Tibial nerve (tissue), 4 donors: ENCODE measurements at regions not wholly inside any gene's neighbourhood (a gene's known extent, or its start where the extent isn't known, plus 50 kb on each side); places are given as distances from the start of the nearest gene placed in this dataset.
A peak's percentile ranks its signal among the peaks of the same experiment; 100 is the strongest.

Experiments
- DNase-seq, 2 donors: peaks; one replicate each; pipeline ENCODE4 v3.0.0-alpha.2; 2019; ENCODE audit warnings: low spot score in 2 of 2
- H3K27ac ChIP-seq, 4 donors: fragments of 200-600 bp; sonication (generic) in 3 of 4; one replicate each; pipeline ENCODE4 v1.5.1; 2017 to 2019; ENCODE audit warnings: mild to moderate bottlenecking in 1 of 4
- H3K27me3 ChIP-seq, 2 donors: fragments of 200-600 bp; sonication (generic) in 1 of 2; one replicate each; pipeline versions ENCODE4 v1.5.1 to v1.6.0; 2017 to 2019
- H3K36me3 ChIP-seq, 3 donors: fragments of 200-600 bp; sonication (generic); one replicate each; pipeline ENCODE4 v1.5.1; 2018 to 2019
- H3K4me1 ChIP-seq, 4 donors: fragments of 200-600 bp; sonication (generic) in 3 of 4; one replicate each; pipeline ENCODE4 v1.5.1; 2017 to 2019
- H3K4me3 ChIP-seq, 4 donors: fragments of 200-600 bp; sonication (generic) in 3 of 4; one replicate each; pipeline ENCODE4 v1.5.1; 2017 to 2019; ENCODE audit warnings: mild to moderate bottlenecking in 1 of 4, moderate library complexity in 1 of 4
- H3K9me3 ChIP-seq, 4 donors: fragments of 200-600 bp; sonication (generic) in 3 of 4; one replicate each; pipeline ENCODE4 v1.5.1; 2017 to 2019
- CTCF ChIP-seq, 5 experiments: fragments of 200-600 bp in 3 of 5; fragments of 450-650 bp in 2 of 5; sonication (generic) in 3 of 5; IDR thresholded peaks; one replicate each; pipeline ENCODE4 v1.5.1; 2016 to 2019; ENCODE audit warnings: antibody characterized with exemption in 5 of 5, mild to moderate bottlenecking in 3 of 5, moderate library complexity in 2 of 5
- EP300 ChIP-seq, 2 donors: sonication (generic); formaldehyde crosslinking; IDR thresholded peaks; one replicate each; pipeline ENCODE4 v1.6.1; 2017; ENCODE audit warnings: antibody characterized with exemption in 2 of 2, mild to moderate bottlenecking in 1 of 2
- POLR2A ChIP-seq, 2 donors: fragments of 450-650 bp; IDR thresholded peaks; one replicate each; pipeline ENCODE4 v1.6.1; 2017; ENCODE audit warnings: antibody characterized with exemption in 2 of 2, mild to moderate bottlenecking in 2 of 2, moderate library complexity in 2 of 2
- WGBS, 2 donors: methylation state at CpG; one replicate each; pipeline ENCODE4 v1.1.5; 2018; 5-methylcytosine and 5-hydroxymethylcytosine counted together

- H3K27ac ChIP-seq, result no peak overlapping the region
- no peak overlapping the region for H3K4me3 ChIP-seq
- 72 to 76% methylated on average over 2 of the region's 2 CpGs for WGBS, 2 donors
- no peak for DNase-seq
- no peaks in the 10 kb centered on the region for H3K9me3 ChIP-seq
- no peaks in the 10 kb centered on the region for H3K4me1 ChIP-seq
- no peak for TF ChIP-seq CTCF (IDR thresholded peaks at IDR 0.05)
- no peak for TF ChIP-seq EP300 (IDR thresholded peaks at IDR 0.05)
- no peak for TF ChIP-seq POLR2A (IDR thresholded peaks at IDR 0.05)
- H3K27me3 ChIP-seq, result no peaks in the 10 kb centered on the region
- no peaks in the 10 kb centered on the region for H3K36me3 ChIP-seq
Observed at GRCh38 chr15:79674124-79674465, 222.7 kb downstream of the MTHFS start.

GRCh38 chr15:79675982-79676381, 220.8 kb downstream of the MTHFS start:
- DNase-seq, result no peak
- H3K27ac ChIP-seq, result no peak overlapping the region
- no peaks in the 10 kb centered on the region for H3K9me3 ChIP-seq
- no peaks in the 10 kb centered on the region for H3K27me3 ChIP-seq
- TF ChIP-seq CTCF (IDR thresholded peaks at IDR 0.05), result peak in 1 of 5 experiments; percentile 9
- TF ChIP-seq EP300 (IDR thresholded peaks at IDR 0.05), result no peak
- no peak for TF ChIP-seq POLR2A (IDR thresholded peaks at IDR 0.05)
- no peaks in the 10 kb centered on the region for H3K36me3 ChIP-seq
- 40 to 42% methylated on average over 5 of the region's 5 CpGs for WGBS, 2 donors
- H3K4me1 ChIP-seq, result no peaks in the 10 kb centered on the region
- H3K4me3 ChIP-seq, result no peak overlapping the region

GRCh38 chr15:79676621-79677020, 220.2 kb downstream of the MTHFS start:
- no peaks in the 10 kb centered on the region for H3K36me3 ChIP-seq
- H3K4me3 ChIP-seq, result no peak overlapping the region
- TF ChIP-seq CTCF (IDR thresholded peaks at IDR 0.05) (no peak), EP300 (IDR thresholded peaks at IDR 0.05) (no peak), POLR2A (IDR thresholded peaks at IDR 0.05) (no peak)
- no peaks in the 10 kb centered on the region for H3K9me3 ChIP-seq
- H3K4me1 ChIP-seq, result peaks cover 0 to under 1% (median 0%) of the 10 kb centered on the region in 4 donors
- H3K27ac ChIP-seq, result no peak overlapping the region
- WGBS, 2 donors, result 77 to 79% methylated on average over 2 of the region's 2 CpGs
- DNase-seq, result no peak
- H3K27me3 ChIP-seq, result no peaks in the 10 kb centered on the region

- Histone ChIP-seq H3K4me3 (no peak overlapping the region), H3K36me3 (no peaks in the 10 kb centered on the region), H3K27me3 (no peaks in the 10 kb centered on the region), H3K27ac (no peak overlapping the region), H3K4me1 (peaks cover 0 to 7% (median 0%) of the 10 kb centered on the region in 4 donors), H3K9me3 (no peaks in the 10 kb centered on the region)
- DNase-seq, result no peak
- WGBS, 2 donors, result 41 to 52% methylated on average over 7 of the region's 7 CpGs
- TF ChIP-seq EP300 (IDR thresholded peaks at IDR 0.05) (no peak), POLR2A (IDR thresholded peaks at IDR 0.05) (no peak), CTCF (IDR thresholded peaks at IDR 0.05) (no peak)
Observed at GRCh38 chr15:79677241-79677640, 219.6 kb downstream of the MTHFS start.

GRCh38 chr15:79678032-79678701, 218.6 kb downstream of the MTHFS start:
- no peak overlapping the region for H3K27ac ChIP-seq
- H3K4me1 ChIP-seq, result peaks cover 0 to 16% (median 0%) of the 10 kb centered on the region in 4 donors
- TF ChIP-seq EP300 (IDR thresholded peaks at IDR 0.05), result no peak
- TF ChIP-seq CTCF (IDR thresholded peaks at IDR 0.05), result no peak
- no peak for TF ChIP-seq POLR2A (IDR thresholded peaks at IDR 0.05)
- no peak for DNase-seq
- H3K36me3 ChIP-seq, result no peaks in the 10 kb centered on the region
- WGBS, 2 donors, result 90 to 96% methylated on average over 1 of the region's 1 CpG
- no peaks in the 10 kb centered on the region for H3K27me3 ChIP-seq
- no peaks in the 10 kb centered on the region for H3K9me3 ChIP-seq
- H3K4me3 ChIP-seq, result no peak overlapping the region
